Keratinocyte (primary cell): ENCODE measurements at regions not wholly inside any gene's neighbourhood (a gene's known extent, or its start where the extent isn't known, plus 50 kb on each side); places are given as distances from the start of the nearest gene placed in this dataset.
A peak's percentile ranks its signal among the peaks of the same experiment; 100 is the strongest.
"Not testable (repeated sequence)": the region's sequence is repeated elsewhere in the genome, so short reads cannot be mapped to it uniquely, and the experiment has no call there.

Experiments used
- DNase-seq: peaks from one replicate; pipeline ENCODE4 v3.0.0-alpha.2; 2011; ENCODE audit warnings: low read depth, missing footprints, low spot score
- FAIRE-seq: peaks from 2 replicates; lab custom pipeline; 2011; peaks lifted over from hg19 to GRCh38; lab: Jason Lieb, UNC
- H2AFZ ChIP-seq: 2 replicates; pipeline ENCODE4 v1.6.0; 2012; ENCODE audit warnings: low read length, control low read depth, inconsistent platforms; ENCODE audit not compliant: control insufficient read depth
- H3K27ac ChIP-seq: 2 replicates; pipeline ENCODE4 v1.5.1; 2011; ENCODE audit warnings: low read length; ENCODE audit not compliant: control insufficient read depth, insufficient read depth
- H3K27me3 ChIP-seq: 3 replicates; pipeline ENCODE4 v1.6.0; 2011; ENCODE audit warnings: low read length; ENCODE audit not compliant: control insufficient read depth, insufficient read depth; ENCODE audit errors: extremely low read depth
- H3K36me3 ChIP-seq, 2 experiments: 2 replicates in 1 of 2; 3 replicates in 1 of 2; pipeline ENCODE4 v1.5.1; 2011; ENCODE audit warnings: low read length in 2 of 2, mild to moderate bottlenecking in 1 of 2; ENCODE audit not compliant: control insufficient read depth in 2 of 2, insufficient read depth in 2 of 2; ENCODE audit errors: extremely low read depth in 1 of 2
- H3K4me1 ChIP-seq: 3 replicates; pipeline ENCODE4 v1.5.1; 2011; ENCODE audit warnings: low read length; ENCODE audit not compliant: control insufficient read depth, insufficient read depth; ENCODE audit errors: extremely low read depth
- H3K4me2 ChIP-seq: 3 replicates; pipeline ENCODE4 v1.6.0; 2011; ENCODE audit warnings: low read depth, low read length; ENCODE audit not compliant: control insufficient read depth, insufficient read depth; ENCODE audit errors: extremely low read depth
- H3K4me3 ChIP-seq, 3 experiments: fragments of 200-600 bp in 1 of 3; sonication (generic) in 1 of 3; 2 replicates in 2 of 3; 3 replicates in 1 of 3; pipeline ENCODE4 v1.5.1; 2011 to 2016; ENCODE audit warnings: low read length in 3 of 3, mild to moderate bottlenecking in 3 of 3, control low read depth in 2 of 3, inconsistent platforms in 1 of 3, low read depth in 1 of 3, mixed read lengths in 1 of 3, mixed run types in 1 of 3, moderate library complexity in 1 of 3; ENCODE audit not compliant: control insufficient read depth in 2 of 3, insufficient read depth in 2 of 3; ENCODE audit errors: extremely low read depth in 1 of 3
- H3K79me2 ChIP-seq: 2 replicates; pipeline ENCODE4 v1.6.0; 2012; ENCODE audit warnings: low read length; ENCODE audit not compliant: control insufficient read depth, insufficient read depth
- H3K9ac ChIP-seq: 3 replicates; pipeline ENCODE4 v1.6.0; 2011; ENCODE audit warnings: low read length; ENCODE audit not compliant: control insufficient read depth, insufficient read depth; ENCODE audit errors: extremely low read depth
- H3K9me1 ChIP-seq: 3 replicates; pipeline ENCODE4 v1.6.0; 2011; ENCODE audit warnings: low read length; ENCODE audit not compliant: control insufficient read depth, insufficient read depth; ENCODE audit errors: extremely low read depth
- H3K9me3 ChIP-seq: 2 replicates; pipeline ENCODE4 v1.5.1; 2012; ENCODE audit warnings: low read depth, low read length; ENCODE audit not compliant: control insufficient read depth
- H4K20me1 ChIP-seq: 3 replicates; pipeline ENCODE4 v1.6.0; 2011; ENCODE audit warnings: low read length; ENCODE audit not compliant: control insufficient read depth, insufficient read depth; ENCODE audit errors: extremely low read depth
- EZH2 ChIP-seq: IDR thresholded peaks from one replicate; pipeline ENCODE4 v1.6.1; 2012; ENCODE audit warnings: inconsistent platforms, mild to moderate bottlenecking, low read length, moderate library complexity
- dilution Hi-C: fragments of 300-500 bp; cut with MboI; formaldehyde crosslinking; loops from one replicate; pipeline ENCODE4 v1.7.0; 2020; ENCODE audit warnings: low sequenced_read_pairs; ENCODE audit not compliant: extremely low pct_ligation_motif_present
- TF ChIP-seq, protein P1 (sequence below), 3 experiments: IDR thresholded peaks in 1 of 3; conservative IDR thresholded peaks in 1 of 3; optimal IDR thresholded peaks in 1 of 3; 2 replicates in 2 of 3; 3 replicates in 1 of 3; pipeline versions ENCODE3 to v1.5.1; 2011; ENCODE audit warnings: low read length in 3 of 3, mild to moderate bottlenecking in 3 of 3, moderate library complexity in 2 of 3, control low read depth in 1 of 3, inconsistent platforms in 1 of 3; ENCODE audit not compliant: insufficient read depth in 2 of 3; ENCODE audit errors: extremely low read depth in 1 of 3

DNA sequence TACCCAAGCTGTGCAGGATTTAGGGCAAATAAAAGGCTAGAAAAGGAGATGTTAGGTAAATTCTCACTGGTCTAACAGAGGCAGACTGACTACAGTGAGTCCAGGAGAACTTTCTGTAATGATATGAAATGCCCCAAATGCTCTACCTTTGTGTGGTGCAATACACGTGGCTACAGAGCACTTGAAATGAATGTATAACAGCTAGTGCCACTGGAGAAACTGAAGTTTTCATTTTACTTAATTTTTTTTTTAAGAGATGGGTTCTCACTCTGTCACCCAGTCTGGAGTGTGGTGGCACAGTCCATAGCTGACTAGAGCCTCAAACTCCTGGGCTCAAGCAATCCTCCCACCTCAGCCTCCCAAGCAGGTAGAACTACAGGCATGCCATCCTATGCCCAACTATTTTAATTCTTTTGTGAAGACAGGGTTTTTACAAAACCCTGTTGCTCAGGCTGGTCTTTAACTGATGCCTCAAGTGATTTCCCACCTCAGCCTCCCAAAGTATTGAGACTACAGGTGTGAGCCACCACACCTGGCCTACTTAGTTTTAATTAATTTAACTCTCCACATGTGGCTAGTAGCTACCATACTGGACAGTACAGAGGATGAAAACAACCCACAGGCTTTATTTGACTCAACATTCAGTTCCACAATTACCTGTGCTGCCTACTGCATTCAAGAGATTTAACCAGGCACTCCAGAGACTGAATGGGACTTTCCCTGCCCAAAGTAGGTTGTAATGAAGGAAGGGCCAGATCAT is 84.8 kb upstream of the PLEKHM1 start:
- H3K36me3 ChIP-seq, result no peaks in the 10 kb centered on the region
- H3K9me1 ChIP-seq, result no peaks in the 10 kb centered on the region
- DNase-seq (no peak), FAIRE-seq (no peak)
- TF ChIP-seq, protein P1, sequence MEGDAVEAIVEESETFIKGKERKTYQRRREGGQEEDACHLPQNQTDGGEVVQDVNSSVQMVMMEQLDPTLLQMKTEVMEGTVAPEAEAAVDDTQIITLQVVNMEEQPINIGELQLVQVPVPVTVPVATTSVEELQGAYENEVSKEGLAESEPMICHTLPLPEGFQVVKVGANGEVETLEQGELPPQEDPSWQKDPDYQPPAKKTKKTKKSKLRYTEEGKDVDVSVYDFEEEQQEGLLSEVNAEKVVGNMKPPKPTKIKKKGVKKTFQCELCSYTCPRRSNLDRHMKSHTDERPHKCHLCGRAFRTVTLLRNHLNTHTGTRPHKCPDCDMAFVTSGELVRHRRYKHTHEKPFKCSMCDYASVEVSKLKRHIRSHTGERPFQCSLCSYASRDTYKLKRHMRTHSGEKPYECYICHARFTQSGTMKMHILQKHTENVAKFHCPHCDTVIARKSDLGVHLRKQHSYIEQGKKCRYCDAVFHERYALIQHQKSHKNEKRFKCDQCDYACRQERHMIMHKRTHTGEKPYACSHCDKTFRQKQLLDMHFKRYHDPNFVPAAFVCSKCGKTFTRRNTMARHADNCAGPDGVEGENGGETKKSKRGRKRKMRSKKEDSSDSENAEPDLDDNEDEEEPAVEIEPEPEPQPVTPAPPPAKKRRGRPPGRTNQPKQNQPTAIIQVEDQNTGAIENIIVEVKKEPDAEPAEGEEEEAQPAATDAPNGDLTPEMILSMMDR (optimal IDR thresholded peaks at IDR 0.05 in 1 of 3, IDR thresholded peaks at IDR 0.05 in 1 of 3, conservative IDR thresholded peaks at IDR 0.05 in 1 of 3; ENCODE audit: extremely low read depth in 1 of 3, insufficient read depth in 2 of 3, low read length in 3 of 3), result no peak
- TF ChIP-seq EZH2, result no peak
- no peak overlapping the region for H3K4me2 ChIP-seq
- no peaks in the 10 kb centered on the region for H3K27me3 ChIP-seq
- H3K9ac ChIP-seq, result no peak overlapping the region
- H4K20me1 ChIP-seq, result no peaks in the 10 kb centered on the region
- H3K27ac ChIP-seq, result no peak overlapping the region
- H3K4me1 ChIP-seq, result peaks cover 45% of the 10 kb centered on the region
- H3K79me2 ChIP-seq, result peaks cover 2% of the 10 kb centered on the region
- H2AFZ ChIP-seq, result no peak overlapping the region
- dilution Hi-C loops, result no loop called here
- H3K9me3 ChIP-seq, result no peaks in the 10 kb centered on the region
- no peak overlapping the region for H3K4me3 ChIP-seq

DNA sequence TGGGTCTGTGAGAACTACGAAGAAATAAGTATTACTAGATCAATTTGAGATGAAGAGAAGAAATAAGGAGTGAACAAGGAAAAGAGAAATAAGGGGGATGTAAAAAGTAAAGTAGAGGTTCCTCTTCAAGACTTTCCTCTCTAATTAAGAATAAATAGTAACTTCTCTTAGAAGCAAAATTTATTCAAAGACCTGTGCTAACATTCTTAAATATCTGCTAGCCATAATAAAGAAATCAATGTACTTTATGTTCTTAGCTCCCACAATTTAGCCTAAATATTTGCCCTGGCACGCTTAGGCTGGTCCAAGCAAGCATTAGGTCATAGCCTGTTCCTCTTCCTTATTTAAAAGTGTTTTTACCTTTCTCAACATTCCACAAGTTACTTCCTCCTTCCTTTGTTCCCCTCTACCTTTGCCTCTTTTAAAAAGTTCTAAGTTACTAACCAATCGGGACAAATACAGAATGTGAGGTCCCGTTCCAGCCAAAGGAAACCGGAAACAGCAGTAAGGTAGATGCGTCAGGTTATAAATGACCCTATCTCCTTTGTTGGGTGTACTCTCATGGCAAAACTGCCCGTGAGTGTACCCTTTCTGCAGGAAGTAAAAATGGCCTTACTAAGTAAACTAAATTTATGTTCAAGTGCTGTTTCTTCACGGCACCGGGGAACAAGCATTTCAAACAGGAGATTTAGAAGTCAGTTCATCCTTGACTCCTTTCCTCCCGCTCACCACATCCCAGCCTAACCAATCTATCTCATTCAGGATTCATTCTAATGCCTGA is 86.2 kb upstream of the PLEKHM1 start:
- H3K9me3 ChIP-seq, H3K9me1 ChIP-seq, FAIRE-seq, DNase-seq, H3K27me3 ChIP-seq, H3K79me2 ChIP-seq, H3K36me3 ChIP-seq, H2AFZ ChIP-seq, H4K20me1 ChIP-seq, dilution Hi-C loops: not testable (repeated sequence)
- Histone ChIP-seq H3K4me1 (peaks cover 45% of the 10 kb centered on the region), H3K9ac (peak overlapping the region; percentile 32), H3K27ac (peak overlapping the region; percentile 59), H3K4me3 (peak overlapping the region in 1 of 3 experiments; percentile 31), H3K4me2 (peak overlapping the region; percentile 71)
